Activated T-cell treated with anti-CD3 and anti-CD28 coated beads for 48 hours (primary cell): ENCODE measurements at regions not wholly inside any gene's neighbourhood (a gene's known extent, or its start where the extent isn't known, plus 50 kb on each side); places are given as distances from the start of the nearest gene placed in this dataset.

Source experiments
- DNase-seq: peaks from one replicate; pipeline ENCODE4 v3.0.0-alpha.2; 2020; ENCODE audit warnings: low read depth

DNA sequence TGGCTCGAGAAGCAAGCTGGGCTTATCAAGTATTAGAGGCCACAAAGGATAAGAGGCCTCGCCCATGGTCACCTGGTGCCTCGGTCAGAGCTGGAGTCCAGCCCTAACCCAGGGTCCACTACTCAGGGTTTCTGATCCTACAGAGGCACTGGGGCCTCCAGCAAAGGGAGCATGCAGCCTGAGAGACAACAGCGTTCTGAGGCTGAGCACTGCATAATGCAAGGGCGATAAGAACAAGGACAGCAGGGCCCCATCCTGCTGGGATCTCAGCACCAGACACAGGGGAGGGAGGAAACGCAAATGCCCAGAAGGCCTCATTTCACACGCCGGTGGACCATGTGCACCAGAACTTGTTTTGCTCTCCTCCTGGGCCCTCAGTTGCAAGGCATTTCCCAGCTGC is 63.0 kb downstream of the C5orf15 start:
- no peak for DNase-seq

DNA sequence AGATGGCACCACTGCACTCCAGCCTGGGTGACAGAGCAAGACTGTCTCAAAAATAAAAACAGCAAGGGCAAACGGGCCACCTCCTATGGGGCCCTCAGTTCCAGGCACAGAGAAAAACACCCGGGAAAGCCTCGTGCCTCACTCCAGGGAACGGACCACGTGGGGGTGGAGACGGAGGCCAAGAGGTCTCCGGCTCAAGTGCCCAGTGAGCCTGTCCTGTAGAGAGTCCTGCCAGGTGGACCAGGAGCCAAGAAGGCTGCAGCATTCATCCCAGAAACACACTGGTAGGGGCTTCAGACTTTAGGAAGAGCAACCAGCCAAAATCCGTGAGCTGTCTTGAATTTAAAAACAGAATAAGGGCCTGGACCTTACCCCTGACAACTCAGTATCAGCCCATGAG is 63.8 kb downstream of the C5orf15 start:
- DNase-seq = no peak

DNA sequence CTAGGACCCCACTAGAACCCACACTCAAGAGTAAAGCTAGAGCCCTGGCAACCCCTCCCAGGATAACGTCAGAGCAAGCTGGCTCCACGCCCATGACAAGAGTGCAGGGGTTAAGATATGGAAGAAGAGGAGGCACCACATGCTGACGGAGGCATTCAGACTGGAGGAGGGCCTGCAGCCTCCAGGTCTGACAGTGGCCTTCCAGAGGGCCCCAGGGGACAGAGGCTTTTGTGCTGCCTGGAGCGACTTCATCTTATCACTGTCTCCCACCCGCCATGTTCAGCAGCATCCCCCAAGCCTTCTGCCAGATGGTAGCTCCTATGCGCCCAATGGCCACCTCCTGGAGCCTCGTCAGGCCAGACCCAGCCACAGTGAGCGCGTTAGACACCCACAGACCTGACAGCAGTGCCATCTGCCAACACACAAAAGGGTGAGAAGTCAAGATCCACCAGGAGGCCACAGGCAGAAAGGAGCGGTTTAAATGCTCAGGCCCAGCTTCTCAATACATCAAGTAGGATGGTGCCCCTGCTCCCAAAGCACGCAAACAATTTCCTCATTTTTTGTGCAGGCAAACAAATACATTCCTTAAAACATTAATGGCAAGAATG is 65.8 kb downstream of the C5orf15 start:
- DNase-seq = no peak

DNA sequence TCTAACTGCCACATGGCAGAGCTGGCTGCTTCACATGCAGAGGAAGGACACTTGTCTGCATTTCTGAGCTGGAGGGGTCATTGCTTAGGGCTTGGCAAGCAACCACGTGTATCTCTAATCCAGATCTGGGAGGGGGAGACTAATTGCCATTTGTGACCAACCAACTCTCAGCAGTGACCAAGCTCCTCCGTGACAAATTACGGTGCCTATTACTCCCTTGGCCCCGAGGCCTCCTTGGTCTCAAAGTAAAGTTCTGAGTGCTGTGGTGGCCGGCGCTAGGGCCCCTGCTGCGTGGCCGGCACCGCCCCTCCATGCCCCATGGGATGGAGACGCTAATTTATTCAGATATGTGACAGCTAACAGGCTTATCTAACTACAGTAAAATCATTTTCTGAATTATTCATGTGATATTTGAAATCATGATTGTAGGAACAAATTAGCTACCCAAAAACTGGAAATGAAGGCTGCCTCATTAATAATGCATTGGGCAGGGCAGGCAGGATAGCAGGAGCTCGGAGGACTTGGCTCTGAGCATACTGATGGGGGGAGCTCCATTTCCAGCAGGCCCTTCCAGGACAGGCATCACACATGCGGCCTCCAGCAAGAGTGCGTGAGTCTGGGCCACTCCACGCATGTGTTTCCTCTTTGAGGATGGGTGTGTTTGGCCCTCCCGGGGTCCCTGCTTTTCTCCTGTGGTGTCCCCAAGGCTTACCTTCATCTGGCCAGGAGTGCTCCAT is 67.7 kb downstream of the C5orf15 start:
- no peak for DNase-seq

DNA sequence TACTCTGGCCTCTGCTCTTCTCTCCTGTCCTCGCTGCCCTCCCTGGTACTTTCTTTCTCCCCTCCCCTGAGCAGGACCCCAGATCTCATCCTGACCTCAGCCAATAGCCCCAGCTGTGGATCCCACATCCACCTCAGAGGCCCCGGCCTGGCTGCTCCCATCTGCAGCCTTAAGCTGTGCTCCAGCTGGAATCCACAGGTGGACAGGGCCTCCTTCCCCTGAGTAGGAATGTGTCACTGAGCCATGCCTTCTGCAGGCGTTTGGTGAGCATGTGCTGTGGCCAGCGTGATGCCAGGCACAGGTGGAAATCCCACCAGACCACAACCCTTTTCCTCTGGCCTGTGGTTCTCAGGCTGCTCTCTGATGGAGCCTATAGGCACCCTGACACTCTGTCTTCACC is 68.9 kb downstream of the C5orf15 start:
- no peak for DNase-seq

DNA sequence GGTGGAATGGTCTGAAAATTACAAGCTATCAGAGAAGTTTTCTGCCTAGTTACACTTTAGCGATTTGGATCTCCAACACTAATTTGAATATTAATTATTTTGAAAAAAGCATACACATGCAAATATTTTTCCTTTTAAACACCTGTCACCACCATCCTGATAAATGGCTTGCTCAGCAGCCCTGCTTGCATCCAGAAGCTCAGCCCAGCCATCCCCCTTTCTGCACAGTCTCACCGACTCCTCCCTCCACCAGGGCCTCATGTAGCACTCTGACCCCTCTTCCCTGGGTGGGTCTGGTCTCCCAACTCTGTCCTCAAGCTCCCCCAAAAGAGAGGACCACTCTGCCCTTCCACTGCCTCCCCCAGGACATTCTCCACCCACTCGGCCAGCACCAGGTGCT is 70.0 kb downstream of the C5orf15 start:
- DNase-seq = no peak

DNA sequence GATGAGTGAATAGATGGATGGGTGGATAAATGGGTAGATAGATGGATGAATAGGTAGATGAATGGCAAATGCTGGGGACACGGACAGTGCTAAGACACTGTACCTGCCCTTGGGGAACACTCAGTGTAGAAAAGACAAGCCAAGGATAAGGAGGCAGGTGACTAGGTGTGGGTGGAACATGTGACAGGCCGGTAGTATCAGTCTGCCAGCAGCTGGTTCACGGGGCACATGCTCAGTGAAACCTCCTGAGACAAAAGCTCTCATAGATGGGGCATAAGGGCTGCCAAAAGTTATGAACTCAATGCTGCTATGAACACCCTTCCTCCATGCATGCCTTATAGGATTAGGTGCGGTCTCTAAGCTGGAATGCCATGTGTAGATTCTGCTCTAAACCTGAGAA is 71.0 kb downstream of the C5orf15 start:
- DNase-seq = no peak

DNA sequence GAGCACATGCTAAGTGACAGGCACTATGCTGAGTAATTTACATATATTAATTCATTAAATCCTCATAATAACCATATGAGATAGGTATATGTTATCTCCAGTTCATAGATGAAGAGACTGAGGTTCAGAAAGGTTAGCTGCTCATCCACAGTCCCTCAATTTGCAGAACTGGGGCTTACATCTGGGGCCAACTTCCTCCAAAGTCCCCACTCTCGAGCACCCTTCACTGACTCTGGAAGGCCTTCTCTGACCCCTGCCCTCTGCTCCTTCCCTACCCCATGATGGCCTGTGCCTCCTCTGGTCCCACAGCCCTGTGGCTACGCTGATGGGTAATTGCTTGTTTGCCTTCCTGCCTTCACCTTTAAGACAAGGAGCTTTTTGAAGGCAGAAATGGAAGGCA is 71.6 kb downstream of the C5orf15 start:
- no peak for DNase-seq

DNA sequence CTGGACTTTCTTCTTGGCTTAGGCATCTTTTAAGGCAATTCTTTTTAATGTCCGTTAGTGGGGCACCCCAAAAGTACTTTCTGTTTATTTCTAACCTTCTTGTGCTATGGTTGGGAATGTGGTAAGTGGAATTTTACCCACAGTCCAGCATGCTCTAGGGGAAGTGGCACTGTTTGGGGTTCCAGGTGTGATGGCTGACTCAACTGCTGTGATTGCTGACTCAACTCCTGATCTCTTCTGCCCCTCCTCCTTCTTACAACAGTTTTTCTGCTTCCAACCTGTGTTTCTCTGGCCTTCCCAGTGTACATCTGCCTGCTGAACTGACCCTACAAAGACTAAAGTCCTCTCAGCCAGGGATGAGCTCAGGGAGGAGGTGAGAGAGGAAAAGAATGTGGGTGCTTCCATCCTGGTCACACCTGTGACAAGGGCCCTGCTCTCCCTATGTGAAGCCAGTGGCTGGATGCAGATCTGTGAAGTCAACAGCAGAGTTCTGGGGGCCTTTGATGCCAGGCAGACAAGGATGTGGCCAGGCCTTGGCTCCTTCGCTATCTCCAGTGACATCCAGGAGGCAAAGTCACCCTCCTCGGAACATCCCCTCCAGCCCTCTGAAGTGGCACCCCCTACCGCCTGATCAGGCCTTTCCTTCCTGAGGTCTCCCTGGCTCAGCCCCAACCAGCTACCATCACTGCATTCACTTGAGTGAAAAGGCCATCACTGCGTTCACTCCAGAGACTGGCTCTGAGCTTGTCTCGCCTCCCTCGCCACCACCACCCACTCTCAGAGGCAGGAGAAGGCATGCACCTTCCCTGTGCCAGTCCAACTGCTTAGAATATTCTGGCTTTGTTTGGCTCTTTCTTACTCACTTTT is 72.2 kb downstream of the C5orf15 start:
- DNase-seq = no peak

DNA sequence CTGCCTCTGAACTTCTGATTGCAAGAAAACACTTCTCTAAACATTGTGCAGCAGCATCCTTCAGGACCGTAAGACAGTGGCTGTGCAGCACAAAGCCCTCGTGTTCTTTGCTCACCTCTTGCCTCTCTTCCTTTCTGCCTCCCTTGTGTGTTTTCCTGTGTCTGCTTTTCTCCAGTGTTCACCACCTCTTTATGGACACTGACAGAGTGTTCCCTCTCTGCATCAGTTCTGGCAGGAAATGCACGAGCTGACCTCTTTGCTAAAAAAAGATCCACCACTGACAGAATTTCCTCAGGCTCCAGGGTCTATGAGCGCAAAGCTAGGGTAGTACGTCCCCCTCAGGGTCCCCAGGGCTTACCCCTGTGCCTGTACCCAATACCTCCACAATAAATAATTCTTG is 74.3 kb downstream of the C5orf15 start:
- DNase-seq = no peak

DNA sequence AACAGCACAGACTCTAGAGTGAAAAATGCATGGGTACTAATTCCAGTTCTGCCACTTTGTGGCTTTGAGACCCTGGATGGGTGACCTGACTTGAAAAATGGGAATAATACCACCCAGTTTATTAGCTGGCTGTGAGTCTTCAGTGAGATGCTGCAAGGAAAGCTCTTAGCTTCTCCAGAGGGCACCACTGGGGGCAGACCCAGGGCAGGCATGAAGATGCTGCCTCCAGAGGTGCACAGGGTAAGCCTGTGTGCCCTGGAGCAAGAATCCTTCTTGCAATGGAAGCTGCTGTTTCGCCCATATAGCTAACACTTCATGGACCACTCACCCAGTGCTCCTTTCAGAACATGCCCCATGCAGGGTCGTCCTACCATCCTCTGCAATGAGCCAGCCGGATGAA is 75.7 kb downstream of the C5orf15 start:
- no peak for DNase-seq

DNA sequence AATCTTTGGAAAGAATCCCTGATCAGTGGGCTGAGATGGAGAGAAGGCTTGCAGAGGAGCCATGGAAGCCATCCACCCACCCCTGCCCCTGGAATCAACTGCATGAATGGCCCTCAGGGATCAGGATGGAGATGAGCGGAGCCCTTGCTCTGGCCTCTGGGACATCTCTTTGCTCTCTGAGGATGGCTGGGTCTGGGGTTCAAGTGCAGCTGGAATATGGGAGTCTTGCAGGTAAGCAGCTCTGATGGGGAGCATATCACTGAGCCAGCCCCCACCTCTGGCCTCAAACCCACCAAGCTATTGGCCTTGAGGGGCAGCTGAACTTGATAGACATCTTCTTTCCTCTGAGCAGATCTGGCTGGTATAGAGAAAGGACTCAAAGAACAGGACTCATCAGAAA is 76.1 kb downstream of the C5orf15 start:
- DNase-seq = no peak

DNA sequence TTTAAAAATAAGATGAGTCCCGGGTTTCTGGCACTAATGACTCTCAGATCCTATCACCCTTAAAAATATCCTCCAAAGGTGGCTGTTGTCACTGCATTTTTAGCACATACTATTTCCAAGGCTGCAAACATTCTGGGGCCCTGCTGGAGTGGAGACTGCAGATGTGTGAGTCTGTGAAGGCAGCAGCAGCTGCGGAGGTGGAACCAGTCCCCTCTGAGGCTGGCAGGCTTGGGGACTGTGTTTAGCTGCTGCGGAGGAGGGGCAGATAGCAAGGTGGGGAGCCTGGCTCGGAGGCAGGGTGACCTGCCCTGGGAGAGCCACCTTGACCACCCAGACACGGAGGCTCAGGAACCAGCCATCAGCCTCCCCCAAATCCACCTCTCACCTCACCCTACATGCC is 77.0 kb downstream of the C5orf15 start:
- no peak for DNase-seq

DNA sequence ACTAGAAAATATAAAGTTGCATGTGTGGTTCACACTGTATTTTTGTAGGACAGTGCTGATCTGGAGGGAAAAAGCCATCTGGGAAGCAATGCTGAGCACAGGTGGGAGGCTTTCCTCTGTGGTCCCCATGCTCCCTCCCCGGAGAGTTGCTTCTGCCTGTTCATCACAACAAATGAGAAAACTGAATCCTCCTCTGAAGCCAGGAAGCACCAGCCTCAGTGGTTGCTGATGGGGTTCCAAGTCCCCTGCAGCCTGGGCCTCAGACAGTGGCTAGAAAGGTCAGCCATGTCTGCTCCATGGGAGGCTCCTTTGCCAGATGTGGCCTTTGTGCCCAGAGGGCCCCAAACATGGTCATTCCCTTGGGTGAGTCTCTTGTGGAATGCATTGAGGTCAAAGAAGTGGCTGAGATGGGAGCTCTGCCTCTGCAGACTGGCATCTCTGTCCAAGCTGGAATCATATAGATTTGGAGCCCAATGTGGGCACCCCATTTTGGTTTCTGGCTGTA is 77.6 kb downstream of the C5orf15 start:
- DNase-seq = no peak

DNA sequence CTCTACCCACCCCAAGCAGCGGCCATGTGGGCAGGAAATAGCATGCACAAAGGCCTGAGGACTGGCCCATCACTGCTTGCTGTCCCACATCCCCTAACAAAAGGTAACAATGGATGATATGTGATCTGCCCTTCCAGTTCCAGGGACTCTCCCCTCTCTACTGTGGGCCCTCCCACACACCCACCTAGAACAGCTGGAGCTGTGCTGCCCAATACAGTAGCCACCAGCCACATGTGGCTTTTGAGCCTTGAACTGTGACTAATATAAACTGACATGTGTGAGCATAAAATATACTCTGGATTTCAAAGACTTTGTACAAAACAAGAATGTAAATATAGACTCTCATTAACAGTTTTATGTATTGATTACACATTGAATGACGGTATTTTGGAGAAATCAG is 78.1 kb downstream of the C5orf15 start:
- DNase-seq = no peak

DNA sequence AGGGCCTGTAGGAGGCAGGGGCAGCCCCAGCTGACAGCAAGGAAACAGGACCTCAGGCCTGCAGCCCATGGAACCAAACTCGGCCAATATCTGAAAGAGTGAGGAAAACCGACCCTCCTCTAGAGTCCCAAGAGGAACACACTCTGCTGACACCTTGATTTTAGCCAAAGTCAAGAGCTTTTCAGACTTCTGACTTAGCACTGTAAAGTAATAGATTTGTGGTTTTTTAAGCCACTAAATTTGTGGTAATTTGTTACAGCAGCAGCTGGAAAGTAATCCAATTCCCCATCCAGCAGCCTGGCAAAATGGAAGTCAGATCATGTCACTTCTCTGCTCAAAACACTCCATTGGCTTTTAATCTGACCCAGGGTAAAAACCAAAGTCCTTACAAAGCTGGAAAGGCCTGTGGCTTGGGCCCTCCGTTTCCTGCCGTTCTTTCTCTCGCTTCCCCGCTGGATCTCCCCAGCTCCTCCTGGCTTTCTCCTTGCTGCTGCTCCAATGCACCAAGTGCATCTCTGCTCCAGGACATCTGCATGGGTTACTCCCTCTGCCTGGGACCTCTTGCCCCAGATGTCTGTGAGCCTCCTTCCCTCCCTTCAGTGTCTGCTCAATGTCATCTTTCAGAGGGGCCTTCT is 79.0 kb downstream of the C5orf15 start:
- DNase-seq = no peak

DNA sequence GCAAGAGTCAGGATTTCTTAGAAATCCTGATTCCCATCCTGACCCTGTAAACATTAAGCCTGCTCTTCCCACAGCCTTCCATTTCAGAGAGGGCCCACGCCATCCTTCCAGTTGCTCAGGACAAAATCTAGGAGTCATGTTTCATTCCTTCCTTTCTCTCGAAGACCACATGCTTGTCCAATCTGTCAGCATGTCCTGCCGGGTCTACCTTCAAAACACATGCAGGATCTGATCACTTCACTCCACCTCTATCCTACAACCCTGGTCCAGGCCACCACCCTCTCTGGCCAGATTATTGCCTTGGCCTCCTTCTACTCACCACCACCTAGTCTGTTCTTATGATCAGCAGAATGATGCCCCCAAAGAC is 79.8 kb downstream of the C5orf15 start:
- no peak for DNase-seq

DNA sequence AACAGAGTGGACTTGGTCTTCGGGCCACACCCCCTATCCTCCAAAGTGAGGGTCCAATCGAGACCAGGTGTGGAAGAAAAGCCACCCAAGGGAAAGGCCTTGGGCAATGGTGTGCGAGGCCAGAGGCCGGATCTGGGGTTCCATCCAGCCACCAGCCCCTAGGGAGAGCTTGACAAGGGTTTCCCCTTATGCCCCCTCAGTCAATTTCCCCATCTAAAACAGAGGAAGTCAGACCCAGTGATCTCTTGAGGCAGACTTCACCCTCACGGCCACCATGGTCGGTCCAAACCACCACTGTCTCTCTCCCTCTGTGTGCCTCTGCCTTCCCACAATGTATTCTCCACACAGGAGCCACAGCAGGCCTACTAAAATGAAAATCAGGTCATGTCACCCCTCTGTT is 82.9 kb downstream of the C5orf15 start:
- DNase-seq = no peak

DNA sequence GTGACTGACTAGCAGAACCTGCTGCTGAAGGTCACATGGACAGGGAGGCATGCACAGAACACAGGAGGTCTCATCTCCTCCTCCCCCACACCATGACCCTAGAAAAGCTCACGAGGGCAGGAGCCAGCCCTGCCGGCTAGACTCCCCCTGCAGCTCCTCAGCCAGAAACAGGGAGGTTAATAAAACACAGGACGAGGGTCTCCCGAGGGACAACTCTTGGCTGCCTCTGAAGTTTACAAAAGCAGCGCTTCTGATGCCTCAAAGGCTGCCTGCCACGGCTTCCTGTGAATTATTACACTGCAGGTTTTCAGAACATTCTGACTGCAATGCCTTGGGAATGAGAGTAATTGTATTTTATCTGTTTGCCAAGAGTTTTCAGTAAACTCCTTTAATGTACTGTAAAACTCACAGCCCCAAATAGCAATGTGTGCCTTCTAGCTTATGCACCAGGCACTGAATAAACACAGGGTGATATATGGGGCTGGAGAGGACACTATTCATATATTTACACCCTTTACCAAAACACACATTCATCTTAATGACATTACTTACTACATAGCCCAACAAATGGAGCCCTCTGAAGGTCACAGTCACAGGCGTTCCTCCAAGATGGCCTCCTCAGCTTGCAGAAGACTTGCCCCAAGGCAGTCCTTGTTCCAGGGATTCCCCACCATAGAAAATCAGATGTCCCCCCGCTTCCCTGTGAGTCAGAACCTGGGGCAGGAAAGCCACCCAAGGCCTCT is 83.7 kb downstream of the C5orf15 start:
- no peak for DNase-seq

DNA sequence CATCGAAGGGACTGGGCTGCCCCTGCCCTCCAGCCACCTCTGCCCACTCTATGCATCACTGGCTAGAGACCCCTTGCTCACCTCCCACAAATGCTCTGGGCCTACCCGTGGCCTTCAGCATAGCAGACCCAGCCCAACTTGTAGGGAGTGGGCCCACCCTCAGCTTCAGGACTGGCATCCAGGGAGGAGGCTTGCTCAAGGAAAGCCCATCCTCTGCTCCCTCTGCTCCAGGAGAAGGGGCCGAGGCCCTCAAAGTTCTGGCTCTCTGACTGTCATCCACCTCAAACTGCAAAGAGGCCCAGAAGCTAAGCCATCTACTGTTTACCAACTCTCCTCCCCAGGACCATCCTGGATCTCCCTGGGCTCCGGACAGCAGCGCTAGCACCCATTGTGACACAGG is 84.5 kb downstream of the C5orf15 start:
- DNase-seq = no peak

DNA sequence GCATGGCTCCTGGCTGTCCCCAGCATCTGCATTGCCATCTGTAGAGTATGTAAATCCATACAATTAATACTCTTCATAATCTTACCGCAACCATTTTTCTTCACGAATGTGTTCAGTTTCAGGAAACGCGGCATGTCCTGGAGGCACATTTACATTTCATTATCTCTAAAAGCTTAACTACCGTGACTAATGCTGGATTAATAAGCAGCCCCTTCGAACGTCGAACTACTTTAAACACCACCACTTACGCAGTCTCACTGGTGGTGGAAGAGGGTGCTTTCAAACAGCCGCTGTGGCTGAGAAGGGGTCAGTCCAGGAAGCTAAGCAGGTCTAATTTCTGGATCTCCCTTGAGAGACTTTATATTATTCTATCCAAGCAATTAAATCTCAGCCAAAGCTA is 85.6 kb downstream of the C5orf15 start:
- DNase-seq = no peak

DNA sequence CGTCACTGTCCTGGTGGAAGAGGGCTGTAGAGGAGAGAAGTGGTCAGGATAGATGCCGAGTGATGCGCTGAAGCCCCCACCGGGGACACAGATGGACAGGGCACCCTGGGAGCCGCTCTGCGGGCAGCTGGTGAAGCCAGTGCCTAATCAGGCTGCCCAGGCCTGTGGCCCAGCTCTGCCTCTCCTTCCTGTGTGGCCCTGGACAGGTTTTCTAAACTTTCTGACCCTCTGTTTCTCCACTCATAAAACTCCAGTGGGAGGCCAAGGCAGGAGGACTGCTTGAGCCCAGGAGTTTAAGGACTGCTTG is 86.1 kb downstream of the C5orf15 start:
- no peak for DNase-seq
